Activated CD8-positive, alpha-beta memory T cell treated with anti-CD3 and anti-CD28 coated beads, Interleukin-2, amount 10 ng/mL, durations not matched to agents 7 days and 5 days (primary cell): ENCODE measurements at regions not wholly inside any gene's neighbourhood (a gene's known extent, or its start where the extent isn't known, plus 50 kb on each side); places are given as distances from the start of the nearest gene placed in this dataset.
A peak's percentile ranks its signal among the peaks of the same experiment; 100 is the strongest.
"Not testable (repeated sequence)": the region's sequence is repeated elsewhere in the genome, so short reads cannot be mapped to it uniquely, and the experiment has no call there.

Experiments
- ATAC-seq: fragments of 150-1000 bp; cut with Tn5 transposase; one replicate; pipeline ENCODE4 v1.10.0; 2021; ENCODE audit warnings: moderate library complexity
- CTCF ChIA-PET: fragments of 350-600 bp; sonication (Branson Sonifier 250); formaldehyde crosslinking; loops from one replicate; lab custom pipeline; 2021; ENCODE audit warnings: antibody characterized with exemption; lab: Charles Lee
- DNase-seq: peaks from one replicate; pipeline ENCODE4 v3.0.0-alpha.2; 2020
- H3K27ac Mint-ChIP-seq: one replicate; pipeline ENCODE4 v1.8.0; 2021; ENCODE audit warnings: mild to moderate bottlenecking, mixed read lengths
- H3K27me3 Mint-ChIP-seq: one replicate; pipeline ENCODE4 v1.8.0; 2021; ENCODE audit warnings: mixed read lengths
- H3K36me3 Mint-ChIP-seq: one replicate; pipeline ENCODE4 v1.8.0; 2021; ENCODE audit warnings: mild to moderate bottlenecking, mixed read lengths
- H3K4me1 Mint-ChIP-seq: one replicate; pipeline ENCODE4 v1.8.0; 2021; ENCODE audit warnings: mixed read lengths
- H3K4me3 Mint-ChIP-seq: one replicate; pipeline ENCODE4 v1.8.0; 2021; ENCODE audit warnings: mild to moderate bottlenecking, moderate library complexity, mixed read lengths
- H3K9me3 Mint-ChIP-seq: one replicate; pipeline ENCODE4 v1.8.0; 2022; ENCODE audit warnings: low read depth, mixed read lengths

DNA sequence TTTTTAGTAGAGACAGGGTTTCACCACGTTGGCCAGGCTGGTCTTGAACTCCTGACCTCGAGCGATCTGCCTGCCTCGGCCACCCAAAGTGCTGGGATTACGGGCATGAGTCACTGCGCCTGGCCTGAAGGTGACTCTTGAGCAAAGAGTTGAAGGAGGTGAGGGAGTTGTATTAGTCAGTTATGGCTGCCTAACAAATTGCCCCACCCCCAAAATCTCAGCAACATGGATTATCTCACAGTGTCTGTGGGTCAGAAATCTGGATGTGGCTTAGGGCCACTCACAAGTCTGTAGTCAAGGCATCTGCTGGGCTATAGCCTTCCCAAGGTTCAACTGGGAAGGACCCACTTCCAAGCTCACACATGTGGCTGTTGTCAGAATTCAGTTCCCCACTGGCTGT, 52.8 kb upstream of the ADGRE5 start:
- CTCF ChIA-PET, result no interaction called here
- Mint-ChIP-seq H3K9me3 (no peaks in the 10 kb centered on the region), H3K36me3 (no peaks in the 10 kb centered on the region)

GRCh38 chr19:14327061-14327460, 54.2 kb upstream of the ADGRE5 start:
- not testable (repeated sequence) for H3K4me1 Mint-ChIP-seq, H3K27ac Mint-ChIP-seq, H3K4me3 Mint-ChIP-seq, ATAC-seq, H3K36me3 Mint-ChIP-seq, DNase-seq, H3K9me3 Mint-ChIP-seq, H3K27me3 Mint-ChIP-seq
- CTCF ChIA-PET, result interaction anchor here (0.8 kb wide), 1 partner anchor 88 kb away, joined by 3 read pairs; no protein-coding TSS in a partner anchor

More for the DNA sequence above, 52.8 kb upstream of the ADGRE5 start:
- DNase-seq (no peak), ATAC-seq (no peak)
- Mint-ChIP-seq H3K4me3 (no peak overlapping the region), H3K27me3 (no peaks in the 10 kb centered on the region), H3K27ac (no peak overlapping the region), H3K4me1 (no peaks in the 10 kb centered on the region)

DNA sequence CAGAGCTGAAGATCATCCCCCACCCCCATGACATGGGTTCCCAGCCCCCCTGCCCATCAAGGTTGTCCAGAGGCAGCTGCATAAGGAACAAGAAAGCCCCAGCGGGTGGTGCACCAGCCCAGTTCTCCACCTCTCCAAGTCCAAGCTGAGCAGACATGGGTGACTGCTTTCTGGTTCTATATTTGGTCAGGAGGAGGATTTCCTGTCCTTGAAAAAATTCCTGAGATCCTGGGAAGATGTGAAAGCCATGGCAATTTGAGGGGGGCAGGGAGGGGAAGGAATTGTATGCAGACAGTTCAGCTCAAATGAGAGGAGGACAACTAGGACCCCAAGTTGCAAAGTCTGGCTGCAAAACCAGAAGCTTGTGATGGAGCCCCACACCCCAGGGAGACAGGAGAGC, 55.4 kb upstream of the ADGRE5 start:
- Mint-ChIP-seq H3K27me3 (no peaks in the 10 kb centered on the region), H3K9me3 (no peaks in the 10 kb centered on the region), H3K4me1 (no peaks in the 10 kb centered on the region), H3K36me3 (no peaks in the 10 kb centered on the region), H3K27ac (no peak overlapping the region), H3K4me3 (no peak overlapping the region)
- ATAC-seq (no peak), DNase-seq (no peak)
- CTCF ChIA-PET, result no interaction called here

DNA sequence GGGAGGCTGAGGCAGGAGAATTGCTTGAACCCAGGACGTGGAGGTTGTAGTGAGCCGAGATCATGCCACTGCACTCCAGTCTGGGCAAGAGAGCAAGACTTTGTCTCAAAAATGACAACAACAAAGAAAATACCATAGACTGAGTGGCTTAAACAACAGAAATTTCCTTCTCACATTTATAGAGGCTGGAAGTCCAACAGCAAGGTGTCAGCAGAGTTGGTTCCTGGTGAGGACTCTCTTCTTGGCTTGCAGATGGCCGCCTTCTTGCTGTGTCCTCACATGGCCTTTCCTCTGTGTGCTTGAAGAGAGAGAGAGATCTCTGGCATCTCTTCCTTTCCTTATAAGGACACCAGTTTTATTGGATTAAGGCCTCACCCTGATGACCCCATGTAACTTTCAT, 56.1 kb upstream of the ADGRE5 start:
- no peak overlapping the region for H3K27ac Mint-ChIP-seq
- CTCF ChIA-PET, result no interaction called here
- H3K4me3 Mint-ChIP-seq, result no peak overlapping the region
- DNase-seq (no peak), ATAC-seq (no peak)
- no peaks in the 10 kb centered on the region for H3K4me1 Mint-ChIP-seq
- no peaks in the 10 kb centered on the region for H3K27me3 Mint-ChIP-seq
- H3K36me3 Mint-ChIP-seq, result no peaks in the 10 kb centered on the region
- no peaks in the 10 kb centered on the region for H3K9me3 Mint-ChIP-seq

DNA sequence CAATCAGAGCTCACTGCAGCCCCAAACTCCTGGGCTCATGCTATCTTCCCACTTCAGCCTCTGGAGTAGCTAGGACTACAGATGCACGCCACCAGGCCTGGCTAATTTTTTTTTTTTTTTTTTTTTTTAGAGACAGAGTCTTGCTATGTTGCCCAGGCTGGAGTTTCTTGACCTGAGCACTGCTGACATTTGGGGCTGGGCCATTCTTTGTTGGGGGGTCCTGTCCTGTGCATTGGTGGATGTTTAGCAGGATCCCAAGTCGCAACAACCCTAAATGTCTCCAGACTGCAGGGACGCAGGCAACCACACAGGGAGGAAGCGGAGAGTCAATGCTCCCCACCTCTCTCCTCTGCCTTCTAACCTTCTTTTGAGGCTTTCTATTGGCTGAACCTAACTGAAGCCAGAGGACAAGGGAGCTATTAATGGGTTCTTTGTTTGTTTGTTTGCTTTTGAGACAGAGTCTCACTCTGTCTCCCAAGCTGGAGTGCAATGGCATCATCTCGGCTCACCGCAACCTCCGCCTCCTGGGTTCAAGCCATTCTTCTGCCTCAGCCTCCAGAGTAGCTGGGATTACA, 58.3 kb upstream of the ADGRE5 start:
- ATAC-seq, result no peak
- Mint-ChIP-seq H3K4me3 (no peak overlapping the region), H3K27ac (no peak overlapping the region), H3K36me3 (no peaks in the 10 kb centered on the region), H3K27me3 (no peaks in the 10 kb centered on the region), H3K4me1 (no peaks in the 10 kb centered on the region), H3K9me3 (no peaks in the 10 kb centered on the region)
- CTCF ChIA-PET, result no interaction called here
- DNase-seq, result no peak

DNA sequence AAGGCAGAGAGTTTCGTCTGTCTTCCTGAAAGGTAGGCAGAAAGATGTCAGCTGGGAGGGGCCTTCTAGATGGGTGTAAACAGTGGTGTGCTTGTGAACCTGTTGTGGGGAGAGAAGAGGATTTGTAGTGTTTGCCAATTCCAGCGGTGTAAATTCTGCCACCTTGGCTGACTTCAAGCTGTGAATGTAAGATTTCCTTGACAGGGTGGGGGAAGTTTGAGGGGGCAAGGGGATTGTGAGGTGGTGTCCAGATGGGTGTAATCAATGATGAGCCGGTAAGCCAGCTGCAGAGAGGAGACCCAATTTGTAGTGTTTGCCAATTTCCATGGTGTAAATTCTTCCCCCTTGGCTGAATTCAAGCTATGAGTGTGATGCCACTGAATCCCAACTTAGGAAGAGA, 61.0 kb upstream of the ADGRE5 start:
- Mint-ChIP-seq H3K9me3 (no peaks in the 10 kb centered on the region), H3K27me3 (no peaks in the 10 kb centered on the region), H3K27ac (no peak overlapping the region), H3K4me3 (no peak overlapping the region), H3K36me3 (no peaks in the 10 kb centered on the region), H3K4me1 (no peaks in the 10 kb centered on the region)
- CTCF ChIA-PET, result interaction anchor here (0.6 to 1.7 kb wide), 2 partner anchors 28 to 370 kb away, joined by 3 to 5 read pairs; no protein-coding TSS in a partner anchor
- ATAC-seq (no peak), DNase-seq (no peak)

- H3K4me3 Mint-ChIP-seq, ATAC-seq, H3K4me1 Mint-ChIP-seq, H3K27me3 Mint-ChIP-seq, H3K27ac Mint-ChIP-seq, H3K36me3 Mint-ChIP-seq, CTCF ChIA-PET, H3K9me3 Mint-ChIP-seq, DNase-seq: not testable (repeated sequence)
Measured at GRCh38 chr19:14319720-14320119, 61.5 kb upstream of the ADGRE5 start.

DNA sequence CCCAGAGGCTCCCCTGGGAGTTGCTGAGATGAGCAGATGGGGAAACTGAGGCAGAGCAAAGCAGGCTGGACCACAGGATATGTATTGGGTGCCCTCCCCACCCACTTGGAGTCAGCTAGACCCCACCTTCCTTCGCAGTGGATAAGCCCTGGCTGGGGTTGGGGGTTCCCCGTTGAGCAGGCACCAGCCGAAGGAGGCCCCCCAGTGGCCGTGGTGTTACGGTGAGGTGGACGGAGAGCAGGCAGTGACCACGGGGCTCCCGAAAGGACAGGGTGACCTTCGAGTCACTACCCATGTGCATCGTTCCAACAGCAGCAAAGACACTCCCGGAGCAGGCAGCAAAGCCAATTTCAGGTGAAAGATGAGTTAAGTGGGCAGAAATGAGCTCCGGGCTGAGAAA, 62.4 kb upstream of the ADGRE5 start:
- no peaks in the 10 kb centered on the region for H3K9me3 Mint-ChIP-seq
- no peaks in the 10 kb centered on the region for H3K36me3 Mint-ChIP-seq
- CTCF ChIA-PET, result interaction anchor here (0.9 kb wide), 1 partner anchor 183 kb away, joined by 3 read pairs; the partner anchor contains the start of gene ASF1B
- no peak overlapping the region for H3K27ac Mint-ChIP-seq
- no peaks in the 10 kb centered on the region for H3K4me1 Mint-ChIP-seq
- H3K27me3 Mint-ChIP-seq, result no peaks in the 10 kb centered on the region
- ATAC-seq (no peak), DNase-seq (peak; percentile 41)
- H3K4me3 Mint-ChIP-seq, result no peak overlapping the region

DNA sequence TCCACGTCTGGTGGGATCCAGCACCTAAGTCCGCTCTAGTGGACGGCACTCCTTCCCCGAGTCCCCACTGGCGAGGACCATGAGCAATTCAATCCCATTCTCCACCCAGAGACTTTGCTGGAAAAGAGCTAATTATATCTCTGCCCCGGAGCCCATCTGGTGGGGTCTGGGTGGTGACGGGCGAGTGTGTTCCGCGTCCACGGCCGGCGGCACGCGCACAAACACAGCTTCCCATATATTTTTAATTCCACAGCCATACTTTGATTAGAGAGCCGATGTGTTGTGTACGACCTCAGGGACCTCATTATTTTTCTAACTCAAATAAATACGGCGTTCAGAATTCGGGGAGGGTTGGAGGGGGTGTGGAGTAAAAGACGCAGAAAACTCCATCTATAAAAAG, 64.1 kb upstream of the ADGRE5 start:
- CTCF ChIA-PET, result no interaction called here
- H3K9me3 Mint-ChIP-seq, result no peaks in the 10 kb centered on the region
- no peaks in the 10 kb centered on the region for H3K27me3 Mint-ChIP-seq
- no peak for ATAC-seq
- no peaks in the 10 kb centered on the region for H3K4me1 Mint-ChIP-seq
- DNase-seq, result no peak
- H3K4me3 Mint-ChIP-seq, result no peak overlapping the region
- no peaks in the 10 kb centered on the region for H3K36me3 Mint-ChIP-seq
- H3K27ac Mint-ChIP-seq, result no peak overlapping the region

DNA sequence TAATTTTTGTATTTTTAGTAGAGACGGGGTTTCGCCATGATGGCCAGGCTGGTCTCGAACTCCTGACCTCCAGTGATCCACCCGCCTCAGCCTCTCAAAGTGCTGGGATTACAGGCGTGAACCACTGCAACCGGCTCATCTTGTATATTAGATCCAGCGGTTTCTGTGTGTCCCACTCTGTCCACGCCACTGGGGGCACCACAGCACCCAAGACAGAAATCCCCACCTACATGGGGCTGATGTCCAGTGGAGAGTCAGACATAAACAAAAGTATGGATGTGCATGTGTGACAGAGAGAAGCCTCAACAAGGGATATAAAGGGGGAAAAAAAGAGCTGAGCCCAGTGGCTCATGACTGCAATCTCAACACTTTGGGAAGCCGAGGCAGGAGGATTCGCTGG, 65.8 kb upstream of the ADGRE5 start:
- Mint-ChIP-seq H3K4me1 (no peaks in the 10 kb centered on the region), H3K27ac (no peak overlapping the region), H3K4me3 (no peak overlapping the region), H3K27me3 (no peaks in the 10 kb centered on the region), H3K36me3 (no peaks in the 10 kb centered on the region), H3K9me3 (no peaks in the 10 kb centered on the region)
- CTCF ChIA-PET, result no interaction called here
- ATAC-seq (no peak), DNase-seq (no peak)

GRCh38 chr19:14310055-14310454, 71.2 kb upstream of the ADGRE5 start:
- H3K27ac Mint-ChIP-seq, result no peak overlapping the region
- no peak overlapping the region for H3K4me3 Mint-ChIP-seq
- CTCF ChIA-PET, result no interaction called here
- H3K4me1 Mint-ChIP-seq, result peaks cover 12% of the 10 kb centered on the region
- no peaks in the 10 kb centered on the region for H3K27me3 Mint-ChIP-seq
- DNase-seq (no peak), ATAC-seq (no peak)
- H3K36me3 Mint-ChIP-seq, result peaks cover 1% of the 10 kb centered on the region
- no peaks in the 10 kb centered on the region for H3K9me3 Mint-ChIP-seq

DNA sequence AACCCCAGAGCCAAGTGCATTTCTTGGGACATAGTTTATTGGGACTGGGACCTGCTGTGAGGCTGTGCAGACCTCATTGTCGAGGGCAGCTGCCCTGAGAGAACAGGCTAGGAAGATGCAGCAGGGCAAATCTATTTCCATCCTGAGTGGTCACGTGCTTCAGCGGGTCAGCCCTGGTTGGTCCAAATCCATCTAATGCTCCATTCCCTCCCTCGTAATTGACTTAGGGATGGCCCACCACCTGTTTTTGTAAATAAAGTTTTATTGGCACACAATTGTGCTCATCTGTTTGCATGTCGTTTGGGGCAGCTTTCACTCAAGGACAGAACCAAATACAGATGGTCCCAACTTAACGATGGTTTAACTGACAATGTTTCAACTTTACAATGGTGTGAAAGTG, 75.5 kb upstream of the ADGRE5 start:
- H3K9me3 Mint-ChIP-seq, result no peaks in the 10 kb centered on the region
- H3K4me1 Mint-ChIP-seq, result peaks cover 12% of the 10 kb centered on the region
- H3K27ac Mint-ChIP-seq, result no peak overlapping the region
- DNase-seq, result no peak
- CTCF ChIA-PET, result interaction anchor here (0.9 kb wide), 1 partner anchor 43 kb away, joined by 3 read pairs; no protein-coding TSS in a partner anchor
- no peak for ATAC-seq
- no peak overlapping the region for H3K4me3 Mint-ChIP-seq
- peaks cover 1% of the 10 kb centered on the region for H3K36me3 Mint-ChIP-seq
- H3K27me3 Mint-ChIP-seq, result peaks cover 3% of the 10 kb centered on the region

DNA sequence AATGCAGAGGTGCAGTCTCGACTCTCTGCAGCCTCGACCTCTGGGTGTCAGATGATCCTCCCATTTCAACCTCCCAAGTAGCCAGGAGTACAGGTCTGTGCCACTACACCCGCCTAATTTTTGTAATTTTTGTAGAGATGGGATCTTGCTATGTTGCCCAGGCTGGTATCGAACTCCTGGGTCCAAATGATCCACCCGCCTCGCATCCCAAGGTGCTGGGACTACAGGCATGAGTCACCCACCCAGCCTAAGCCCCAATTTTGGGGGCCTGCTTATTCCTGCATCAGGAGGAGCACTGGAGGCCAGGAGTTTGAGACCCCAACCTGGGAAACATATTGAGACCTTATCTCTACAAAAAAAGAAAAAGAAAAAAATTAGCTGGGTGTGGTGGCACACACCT, 80.1 kb upstream of the ADGRE5 start:
- Mint-ChIP-seq H3K4me1 (no peaks in the 10 kb centered on the region), H3K36me3 (no peaks in the 10 kb centered on the region), H3K9me3 (no peaks in the 10 kb centered on the region), H3K27me3 (peaks cover 3% of the 10 kb centered on the region), H3K27ac (no peak overlapping the region), H3K4me3 (no peak overlapping the region)
- ATAC-seq (no peak), DNase-seq (no peak)
- CTCF ChIA-PET, result interaction anchor here (0.7 kb wide), 1 partner anchor 12 kb away, joined by 3 read pairs; no protein-coding TSS in a partner anchor

- ATAC-seq (no peak), DNase-seq (no peak)
- Mint-ChIP-seq H3K4me1 (no peaks in the 10 kb centered on the region), H3K4me3 (no peak overlapping the region), H3K27me3 (peaks cover 3% of the 10 kb centered on the region), H3K36me3 (no peaks in the 10 kb centered on the region), H3K27ac (no peak overlapping the region), H3K9me3 (no peaks in the 10 kb centered on the region)
- CTCF ChIA-PET, result interaction anchor here (0.7 kb wide), 1 partner anchor 179 kb away, joined by 3 read pairs; no protein-coding TSS in a partner anchor
Measured at GRCh38 chr19:14300303-14300702, 80.9 kb upstream of the ADGRE5 start.
